HG03439 (cell line): ENCODE measurements at regions not wholly inside any gene's neighbourhood (a gene's known extent, or its start where the extent isn't known, plus 50 kb on each side); places are given as distances from the start of the nearest gene placed in this dataset.

Source experiments
- ATAC-seq: cut with Tn5 transposase; IDR thresholded peaks from one replicate; pipeline ENCODE4 v1.9.1; 2021; ENCODE audit warnings: mild to moderate bottlenecking, moderate library complexity; ENCODE audit not compliant: unreplicated experiment

DNA sequence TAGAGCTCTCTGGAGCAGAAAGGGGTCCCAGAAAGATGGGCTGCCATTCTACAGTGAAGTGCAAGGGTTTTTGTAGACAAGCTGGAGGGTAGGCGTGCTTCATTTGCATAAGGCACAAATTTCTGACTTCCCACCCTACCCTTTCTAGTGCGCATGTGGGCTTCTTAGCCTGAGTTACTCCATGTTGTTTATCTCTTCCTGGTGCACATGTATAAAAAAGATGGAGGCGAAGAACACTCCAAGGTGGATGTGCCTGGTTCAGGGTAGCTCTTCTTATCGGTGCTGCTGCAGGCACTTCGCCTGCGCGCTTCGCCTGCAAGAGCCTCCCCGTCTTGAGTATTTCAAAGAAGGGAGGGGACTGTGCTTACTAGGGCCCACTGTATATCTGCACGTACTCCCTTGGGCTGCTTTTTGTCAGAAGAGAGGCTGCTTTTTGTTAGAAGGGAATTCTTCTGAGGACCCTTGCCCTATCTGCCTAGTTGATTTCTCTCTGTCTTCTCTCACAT lies 1047.3 kb upstream of the CNTN5 start:
- ATAC-seq: no peak

DNA sequence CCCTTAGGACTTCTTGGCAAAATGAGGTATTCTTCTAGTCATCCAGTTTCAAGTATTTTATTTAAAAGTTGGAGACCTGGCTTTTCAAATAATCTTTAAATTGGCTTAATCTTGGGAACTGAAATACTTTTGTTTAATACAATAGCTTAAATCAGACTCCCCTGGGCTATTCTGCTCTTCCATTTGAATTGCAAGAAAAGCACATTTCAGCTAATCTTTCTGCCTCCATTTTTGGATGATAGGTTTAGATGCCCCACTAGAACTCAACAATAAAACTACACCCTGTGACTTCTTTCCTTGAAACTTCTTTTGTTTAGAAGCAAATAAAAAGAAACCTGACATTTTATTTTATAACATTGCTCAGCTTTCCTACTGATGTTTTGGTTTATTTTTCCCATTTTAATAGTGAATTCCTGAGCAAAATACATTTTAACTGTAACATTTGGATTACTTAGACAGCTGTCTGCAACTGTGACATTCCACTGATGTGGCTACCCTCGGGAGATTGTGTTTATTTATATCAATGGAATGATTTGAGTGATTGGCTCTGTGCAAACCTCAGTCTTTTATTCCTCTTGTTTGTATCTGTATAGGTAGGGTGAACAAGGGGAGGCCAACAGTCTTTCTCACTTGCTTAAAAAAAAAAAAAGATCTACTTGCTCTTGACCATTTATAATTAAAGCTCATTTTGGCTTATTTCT lies 1045.8 kb upstream of the CNTN5 start:
- no peak for ATAC-seq

DNA sequence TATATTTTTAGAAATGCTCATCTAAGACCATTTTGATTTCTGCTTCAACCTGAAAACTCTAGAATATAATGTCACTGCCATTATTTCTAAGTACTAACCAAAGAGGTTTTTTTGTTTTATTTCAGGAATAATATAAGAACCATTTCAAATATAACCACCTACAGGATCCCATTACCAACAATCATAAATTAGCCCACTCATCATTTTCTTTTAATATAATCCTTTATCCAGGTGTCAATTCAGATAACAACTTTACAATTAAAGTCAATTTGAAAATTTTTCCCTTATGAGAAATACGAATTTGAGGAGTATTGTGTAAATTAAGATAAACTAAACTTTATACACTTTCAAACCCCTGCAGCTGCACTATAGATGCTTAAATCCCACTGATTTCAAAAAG lies 1043.0 kb upstream of the CNTN5 start:
- ATAC-seq: no peak

DNA sequence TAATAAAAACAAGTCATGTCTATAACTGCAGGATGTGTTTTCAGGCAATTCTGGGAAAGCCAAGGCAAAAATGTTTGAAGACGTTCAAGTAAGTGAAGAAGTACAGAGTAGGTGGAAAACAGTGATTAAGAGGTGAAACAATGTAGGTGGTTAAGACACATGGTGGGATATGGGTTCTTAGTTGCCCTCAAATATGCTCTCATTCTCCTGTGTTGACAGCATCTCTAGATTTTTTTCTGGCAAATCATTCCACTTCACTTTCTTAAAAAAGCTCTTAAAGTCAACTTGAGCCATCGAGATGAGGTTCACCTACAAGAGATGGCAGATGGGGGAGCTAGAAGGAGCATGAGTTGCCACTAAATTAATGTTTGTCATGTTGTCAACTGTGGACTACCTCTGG lies 1041.0 kb upstream of the CNTN5 start:
- no peak for ATAC-seq

DNA sequence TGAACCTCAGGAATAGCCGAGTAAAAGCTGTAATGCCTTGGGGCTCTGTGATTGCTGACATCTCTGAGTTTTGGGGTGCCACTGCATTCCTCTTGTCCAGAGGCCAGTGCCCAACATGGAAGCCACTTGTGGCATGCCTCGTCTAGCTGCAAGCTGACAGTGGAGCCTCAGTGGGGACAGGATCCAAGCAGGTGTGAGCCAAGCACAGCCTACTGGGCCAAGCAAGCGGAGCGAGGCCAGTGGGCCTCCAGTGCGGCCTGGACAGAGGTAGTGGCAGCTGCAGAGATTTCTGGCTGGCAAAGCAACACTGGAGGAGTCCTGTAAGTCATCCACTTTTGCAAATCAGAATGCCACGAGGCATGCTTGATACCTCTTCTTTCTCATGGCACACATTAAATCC lies 1038.2 kb upstream of the CNTN5 start:
- ATAC-seq: no peak

DNA sequence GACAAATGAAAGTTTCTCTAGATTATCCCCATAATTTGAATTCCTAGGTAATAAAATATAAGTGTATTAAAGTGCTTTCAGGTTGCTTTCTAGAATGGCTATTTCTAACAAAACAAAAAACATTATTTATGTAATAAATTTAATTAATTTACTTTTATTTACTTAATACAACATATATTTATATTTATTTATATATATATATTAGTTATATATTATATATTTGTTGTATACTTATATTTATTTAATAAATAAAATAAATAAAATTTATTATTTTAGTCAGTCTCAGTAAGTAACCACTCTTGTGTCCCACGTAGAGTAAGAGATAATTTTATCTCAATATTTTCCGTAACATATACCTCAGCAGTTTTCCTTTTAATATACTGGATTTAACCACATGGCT lies 1031.6 kb upstream of the CNTN5 start:
- no peak for ATAC-seq

DNA sequence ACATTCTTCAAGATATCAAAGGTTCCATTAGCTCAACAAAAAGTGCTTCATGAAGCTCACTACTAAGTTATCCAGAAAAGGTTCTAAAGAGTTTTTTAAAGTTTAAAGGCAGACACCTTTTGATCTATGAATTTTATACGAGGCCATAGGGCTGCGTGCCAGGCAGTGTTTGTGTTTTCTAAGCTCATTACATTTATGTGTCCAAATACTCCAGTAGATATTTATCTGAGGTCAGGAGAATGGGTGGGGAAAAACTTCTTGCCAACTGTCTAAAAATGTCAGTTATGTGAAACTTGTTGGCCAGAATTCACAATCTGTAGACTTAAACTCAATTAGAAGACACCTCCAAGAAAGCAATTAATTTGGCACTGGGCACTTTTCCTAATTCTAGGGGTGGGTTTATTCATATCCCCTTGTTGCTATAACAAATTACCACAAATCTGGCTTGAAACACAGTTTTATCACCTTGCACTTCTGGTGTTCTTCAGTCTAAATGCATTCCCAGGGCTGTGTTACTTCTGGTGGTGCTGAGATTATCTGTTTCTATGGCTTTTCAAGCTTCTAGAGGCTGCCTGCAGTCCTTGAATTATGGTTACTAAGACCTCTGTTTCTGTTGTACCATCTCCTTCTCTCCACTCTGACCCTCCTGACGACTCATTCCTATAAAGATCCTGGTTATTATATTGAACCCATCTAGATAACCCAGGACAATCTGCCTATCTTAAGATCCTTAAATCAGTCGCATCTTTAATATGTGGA lies 1030.4 kb upstream of the CNTN5 start:
- ATAC-seq: no peak

DNA sequence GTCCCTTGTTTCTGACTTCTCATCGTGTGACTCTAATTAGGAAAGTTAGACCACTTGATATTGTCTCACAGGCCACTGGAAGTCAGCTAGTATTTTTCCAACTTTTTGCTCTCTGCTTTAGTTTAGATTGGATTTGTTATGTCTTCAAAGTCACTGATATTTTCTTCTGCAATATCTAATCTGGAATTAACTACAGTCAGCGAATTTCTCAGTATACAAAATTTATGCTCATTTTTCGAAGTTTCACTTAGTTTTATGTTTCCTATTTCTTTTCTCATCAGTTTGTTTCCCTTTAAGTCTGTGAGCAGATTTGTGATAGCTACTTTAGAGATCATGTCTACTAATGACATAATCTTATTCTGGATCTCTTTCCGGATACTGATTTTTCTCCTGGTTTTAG lies 1027.2 kb upstream of the CNTN5 start:
- no peak for ATAC-seq

DNA sequence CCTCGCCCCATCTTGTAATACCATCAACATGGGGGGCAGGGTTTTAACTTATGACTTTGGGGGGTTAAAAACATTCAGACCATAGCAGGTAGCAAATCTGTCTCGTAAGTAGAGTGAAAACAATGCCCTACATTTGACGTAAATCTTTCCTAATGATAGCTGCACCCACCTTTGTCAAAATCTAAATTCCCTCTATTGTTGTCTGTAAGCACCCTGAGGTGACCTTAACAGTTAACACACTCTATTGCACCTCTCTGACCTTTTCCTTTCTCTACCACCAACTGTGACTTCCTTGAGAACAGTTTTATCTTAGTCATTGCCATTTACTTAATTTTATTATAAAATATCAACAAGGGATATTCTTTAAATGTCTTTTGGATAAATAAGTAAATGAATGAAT lies 1024.9 kb upstream of the CNTN5 start:
- ATAC-seq: no peak

DNA sequence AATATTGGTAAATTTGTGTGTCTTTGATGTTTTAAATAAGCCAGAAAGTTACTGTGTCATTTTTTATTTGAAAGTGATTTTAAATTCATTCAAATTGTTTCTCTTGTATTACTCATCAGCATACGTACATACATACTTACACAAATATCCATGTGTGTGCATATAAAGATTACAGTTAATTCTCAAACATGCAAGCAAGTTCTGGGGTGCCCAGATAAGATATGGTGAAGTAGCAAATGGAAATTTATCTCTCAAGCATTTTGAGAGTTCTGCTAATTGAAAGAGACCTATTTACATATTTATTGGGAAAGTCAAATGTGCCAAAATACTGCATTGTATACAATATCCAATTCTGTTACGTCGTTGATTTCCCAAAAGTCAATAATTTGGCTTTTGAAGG lies 1024.0 kb upstream of the CNTN5 start:
- ATAC-seq: no peak

DNA sequence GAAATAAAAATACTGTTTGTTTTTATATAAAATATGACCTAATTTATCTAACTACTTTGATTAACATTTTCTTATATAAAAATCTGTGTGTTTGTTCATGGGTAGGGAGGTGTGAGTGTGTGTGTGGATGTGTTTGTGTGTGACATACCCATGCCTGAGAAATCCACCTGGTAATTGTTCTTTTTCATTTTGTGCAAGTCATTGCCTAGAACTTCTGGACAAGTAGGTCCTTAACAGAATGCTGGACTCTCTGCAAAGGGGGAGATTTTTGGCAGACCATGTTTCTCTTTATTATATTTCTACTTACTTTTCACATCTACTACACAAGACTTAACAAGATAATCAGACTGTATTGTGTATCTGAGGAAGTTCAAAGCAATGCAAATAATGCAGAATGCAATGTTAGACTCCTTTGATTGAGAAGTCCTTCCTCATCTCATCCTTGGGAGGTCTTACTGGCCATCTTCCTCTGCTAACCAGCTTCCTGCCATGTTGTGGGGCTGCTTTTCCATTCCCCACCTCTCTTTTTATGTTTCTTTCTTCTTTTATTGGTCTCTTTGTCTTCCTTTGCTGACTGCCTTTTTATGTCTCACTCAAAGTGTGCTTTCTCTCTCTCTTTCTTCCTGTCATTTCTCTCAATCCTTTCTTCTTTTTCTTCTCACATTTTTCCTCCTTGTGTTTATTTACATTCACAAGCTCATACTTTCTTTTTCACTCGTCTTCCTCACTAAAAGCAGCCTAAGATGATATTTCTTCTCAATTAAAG lies 1017.0 kb upstream of the CNTN5 start:
- ATAC-seq: no peak

DNA sequence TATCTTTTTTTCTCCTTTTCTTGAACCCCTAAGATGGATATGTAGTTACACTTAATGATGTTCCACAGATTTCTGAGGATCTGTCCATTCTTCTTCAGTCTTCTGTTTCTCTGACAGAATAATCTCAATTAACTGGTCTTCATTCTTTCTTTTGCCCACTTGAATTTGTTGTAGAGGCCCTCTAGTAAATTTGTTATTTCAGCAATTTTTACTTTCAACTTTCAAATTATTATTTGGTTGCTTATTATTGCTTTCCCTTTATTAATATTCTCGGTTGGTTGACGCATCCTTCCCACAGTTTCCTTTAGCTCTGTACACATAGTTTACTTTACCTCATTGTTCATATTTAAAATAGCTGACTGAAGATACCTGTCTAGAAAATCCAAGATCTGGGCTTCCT lies 1013.7 kb upstream of the CNTN5 start:
- no peak for ATAC-seq

DNA sequence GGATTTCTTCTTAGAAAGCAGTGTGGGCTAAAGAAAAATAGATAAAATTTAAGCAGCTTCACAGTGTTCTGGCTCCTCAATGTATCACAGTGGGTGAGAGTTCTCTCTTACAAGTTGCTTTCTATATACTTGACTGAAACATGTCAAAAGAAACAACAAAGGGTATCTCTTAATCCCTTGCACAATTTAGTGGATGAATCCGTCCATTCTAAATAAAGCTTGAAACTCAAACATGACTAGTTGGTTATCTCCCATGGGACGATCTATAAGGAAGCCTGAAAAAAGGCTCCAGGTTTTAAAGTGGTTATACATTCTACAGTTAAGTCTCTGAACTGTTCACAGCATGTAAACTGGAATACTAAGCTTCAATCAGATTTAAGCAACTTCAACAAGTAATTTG lies 993.1 kb upstream of the CNTN5 start:
- no peak for ATAC-seq

DNA sequence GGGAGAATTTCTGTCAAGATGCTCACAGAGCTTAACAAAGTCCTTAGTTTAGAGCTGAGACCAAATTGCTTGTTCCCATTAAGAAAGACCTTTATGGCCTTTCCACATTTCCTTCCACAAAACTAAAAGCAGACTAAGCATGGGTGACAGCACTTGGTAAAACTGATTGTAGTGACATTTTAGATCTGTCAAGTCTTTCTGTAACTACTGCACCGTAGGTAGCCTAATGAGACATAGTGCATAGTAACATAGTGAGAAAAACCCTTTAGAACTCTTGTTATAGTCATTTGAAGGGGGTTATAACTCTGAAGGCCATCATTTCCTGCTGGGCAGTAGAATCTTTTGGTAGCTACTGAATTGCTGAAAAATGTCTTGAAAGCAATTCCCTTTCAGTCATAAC lies 990.9 kb upstream of the CNTN5 start:
- no peak for ATAC-seq

DNA sequence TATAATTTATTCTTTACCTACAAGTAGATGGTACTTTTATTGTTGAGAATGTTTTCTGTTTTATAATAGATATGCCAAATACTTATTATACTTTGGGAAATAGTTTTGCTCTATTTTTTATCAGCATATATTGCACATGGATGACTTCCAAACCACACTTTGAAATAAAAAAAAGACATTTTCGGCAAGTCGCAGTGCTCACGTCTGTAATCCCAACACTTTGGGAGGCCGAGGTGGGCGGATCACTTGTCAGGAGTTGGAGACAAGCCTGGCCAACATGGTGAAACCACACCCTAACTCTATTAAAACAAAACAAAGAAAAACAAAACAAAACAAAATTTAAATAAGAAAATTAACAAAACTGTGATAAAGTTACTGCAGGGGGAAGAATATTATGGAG lies 983.9 kb upstream of the CNTN5 start:
- no peak for ATAC-seq

DNA sequence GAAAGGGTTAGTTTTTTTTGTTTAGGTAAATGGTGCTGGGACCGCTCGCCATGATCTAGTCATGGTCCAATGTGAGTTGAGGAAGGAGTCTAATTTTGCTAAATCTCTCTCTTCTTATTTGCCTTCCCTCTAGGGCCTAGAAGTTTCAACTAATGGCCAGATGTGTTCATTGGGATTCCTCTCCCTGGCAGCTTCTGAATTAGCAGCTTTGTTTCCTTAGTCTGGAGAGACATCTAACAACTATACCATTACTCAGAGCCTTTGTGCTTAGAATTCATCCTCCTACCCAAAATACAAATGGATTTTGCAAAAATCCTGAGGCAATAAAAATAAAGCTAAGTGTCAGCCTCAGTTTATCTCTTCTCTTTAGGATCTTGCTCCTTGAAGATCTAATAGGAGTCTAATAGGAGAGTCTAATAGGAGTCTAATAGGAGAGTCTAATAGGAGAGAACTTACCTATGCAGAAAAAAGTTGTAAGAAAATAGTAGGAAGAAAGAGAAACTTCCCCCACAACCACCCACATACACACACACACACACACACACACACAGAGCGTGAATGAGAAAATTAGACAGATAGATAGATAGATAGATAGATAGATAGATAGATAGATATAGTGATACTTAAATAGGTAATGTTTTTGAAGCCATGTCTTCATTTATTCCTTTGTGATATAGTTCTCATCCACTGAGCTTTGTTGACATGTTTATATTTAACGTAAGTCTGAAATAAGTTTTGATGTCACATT lies 980.5 kb upstream of the CNTN5 start:
- no peak for ATAC-seq

DNA sequence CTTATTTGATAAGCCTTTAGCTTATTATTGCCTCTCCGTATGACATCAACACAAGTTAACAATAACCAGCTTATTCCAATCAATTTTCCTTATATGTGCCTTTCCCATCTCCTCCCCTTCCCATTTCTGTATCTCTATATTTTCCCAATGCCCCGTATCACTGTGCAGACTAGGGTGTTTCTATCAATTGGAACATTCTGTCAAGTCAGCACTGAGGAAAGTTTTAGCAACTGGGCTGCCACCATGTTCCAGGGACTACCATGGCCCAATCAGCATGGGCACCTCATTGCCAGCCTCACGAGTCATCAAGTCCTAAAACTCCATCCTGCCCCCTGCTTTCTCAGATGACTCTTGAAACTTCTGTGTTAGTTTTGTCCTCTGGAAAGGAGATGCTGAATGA lies 973.1 kb upstream of the CNTN5 start:
- no peak for ATAC-seq

DNA sequence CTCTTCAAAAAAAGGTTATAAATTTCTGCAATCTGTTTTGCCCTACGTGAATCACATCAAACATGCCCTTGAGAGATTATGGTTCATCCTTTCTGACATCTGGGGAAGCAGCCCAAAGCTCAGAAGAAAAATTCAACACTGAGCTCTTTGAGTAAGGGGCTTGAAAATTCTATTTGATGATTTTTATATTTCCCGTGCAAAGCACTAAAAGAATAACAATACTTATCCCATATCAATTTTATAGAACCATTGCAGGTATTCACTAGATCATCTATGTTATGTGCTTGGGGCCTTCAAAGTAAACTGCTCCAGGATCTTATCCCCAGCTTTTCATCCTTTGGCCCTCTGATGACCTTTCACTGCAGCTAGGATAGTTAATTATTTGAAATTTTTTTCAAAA lies 966.9 kb upstream of the CNTN5 start:
- ATAC-seq: no peak

DNA sequence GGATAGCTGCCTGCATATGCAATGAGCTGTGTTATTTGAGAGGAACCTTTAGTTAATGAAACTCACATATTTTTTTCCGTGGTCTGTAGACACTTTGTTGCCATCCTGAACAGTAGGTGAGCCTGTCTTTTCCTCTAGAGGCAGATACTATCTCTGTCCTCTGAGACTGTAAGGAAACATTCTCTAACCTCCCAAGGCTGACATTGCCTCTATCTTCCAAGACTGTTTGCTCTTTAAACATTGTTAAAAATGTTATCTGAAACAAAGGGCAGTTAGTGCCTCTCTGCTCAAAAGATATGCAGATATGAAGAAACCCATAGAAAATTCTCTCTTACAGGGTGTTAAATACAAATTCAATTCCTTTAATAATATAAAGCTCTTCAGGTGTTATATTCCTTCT lies 963.8 kb upstream of the CNTN5 start:
- ATAC-seq: no peak

DNA sequence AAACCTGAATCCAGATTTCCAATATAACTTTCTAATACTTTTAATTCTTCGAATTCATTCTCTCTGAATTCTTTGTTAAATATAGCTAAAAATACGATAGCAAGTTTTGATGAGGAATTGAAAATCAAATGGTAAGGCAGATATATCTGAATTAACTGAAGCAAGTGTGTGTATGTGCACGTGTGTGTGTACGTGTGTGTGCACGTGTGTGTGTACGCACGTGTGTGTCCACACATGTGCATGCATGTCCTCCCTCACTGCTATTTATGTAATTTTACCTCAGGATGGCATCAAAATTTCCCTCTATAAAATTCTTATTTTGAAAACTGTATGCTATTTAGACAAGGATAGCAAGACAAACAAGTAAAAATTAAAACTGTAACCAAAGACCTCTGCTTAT lies 961.3 kb upstream of the CNTN5 start:
- no peak for ATAC-seq

DNA sequence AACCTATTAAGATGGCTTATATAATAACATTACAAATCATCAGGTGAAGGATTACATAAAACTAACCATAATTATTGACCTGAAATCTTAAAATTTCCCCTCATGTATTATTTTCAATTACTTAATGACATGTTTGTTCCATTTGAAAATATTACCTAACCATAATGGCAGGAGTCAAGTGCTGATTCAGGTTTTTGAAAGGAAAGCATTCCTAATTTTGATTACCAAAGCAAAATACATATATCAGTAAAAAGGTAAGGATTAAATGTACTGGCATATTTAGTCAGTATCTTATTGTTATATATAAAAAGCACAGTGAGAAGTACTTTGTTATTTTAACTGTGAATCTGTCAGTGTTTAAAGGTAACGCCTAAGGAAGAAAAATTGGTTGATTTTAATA lies 960.0 kb upstream of the CNTN5 start:
- no peak for ATAC-seq
